ENCODE measurements at regions not wholly inside any gene's neighbourhood (a gene's known extent, or its start where the extent isn't known, plus 50 kb on each side); places are given as distances from the start of the nearest gene placed in this dataset.

GRCh38 chr12:130242506-130242905 is 80.2 kb downstream of the FZD10 start:
- DNase-seq = no peak
- 65 to 75% methylated on average over 7 of the region's 7 CpGs for WGBS, 2 donors

GRCh38 chr12:130245251-130245650 is 83.0 kb downstream of the FZD10 start:
- intact Hi-C loops (cut with DNase I) = no loop called here
- TF ChIP-seq CTCF (IDR thresholded peaks at IDR 0.05) = no peak
- no peak for TF ChIP-seq POLR2A (IDR thresholded peaks at IDR 0.05)
- ATAC-seq (no peak), DNase-seq (no peak)
- no peaks in the 10 kb centered on the region for H3K27me3 ChIP-seq
- 64 to 69% methylated on average over 6 of the region's 6 CpGs for WGBS, 2 donors
- no peaks in the 10 kb centered on the region for H3K36me3 ChIP-seq (replicated peaks in 1 of 2; ENCODE audit: insufficient read depth in 1 of 2, low read depth in 2 of 2)
- H3K4me3 ChIP-seq = no peak overlapping the region
- no peaks in the 10 kb centered on the region for H3K4me1 ChIP-seq
- no peak overlapping the region for H3K27ac ChIP-seq
- no peaks in the 10 kb centered on the region for H3K9me3 ChIP-seq

More at GRCh38 chr12:130242506-130242905, 80.2 kb downstream of the FZD10 start:
- intact Hi-C loops (cut with DNase I) = no loop called here
- TF ChIP-seq CTCF (IDR thresholded peaks at IDR 0.05) (no peak), POLR2A (IDR thresholded peaks at IDR 0.05) (no peak)
- no peaks in the 10 kb centered on the region for H3K9me3 ChIP-seq
- no peaks in the 10 kb centered on the region for H3K36me3 ChIP-seq (replicated peaks in 1 of 2; ENCODE audit: insufficient read depth in 1 of 2, low read depth in 2 of 2)
- H3K4me1 ChIP-seq = no peaks in the 10 kb centered on the region
- H3K27ac ChIP-seq = no peak overlapping the region
- H3K27me3 ChIP-seq = no peaks in the 10 kb centered on the region
- no peak for ATAC-seq
- H3K4me3 ChIP-seq = no peak overlapping the region

GRCh38 chr12:130246560-130246959 is 84.3 kb downstream of the FZD10 start:
- ATAC-seq (no peak), DNase-seq (no peak)
- no peak overlapping the region for H3K4me3 ChIP-seq
- no peak overlapping the region for H3K27ac ChIP-seq
- intact Hi-C loops (cut with DNase I) = no loop called here
- H3K27me3 ChIP-seq = no peaks in the 10 kb centered on the region
- no peak for TF ChIP-seq CTCF (IDR thresholded peaks at IDR 0.05)
- no peaks in the 10 kb centered on the region for H3K9me3 ChIP-seq
- no peaks in the 10 kb centered on the region for H3K36me3 ChIP-seq (replicated peaks in 1 of 2; ENCODE audit: insufficient read depth in 1 of 2, low read depth in 2 of 2)
- H3K4me1 ChIP-seq = no peaks in the 10 kb centered on the region
- WGBS, 2 donors = 46 to 56% methylated on average over 6 of the region's 6 CpGs

GRCh38 chr12:130247634-130248237 is 85.5 kb downstream of the FZD10 start:
- TF ChIP-seq POLR2A (IDR thresholded peaks at IDR 0.05) = no peak
- no peak for TF ChIP-seq CTCF (IDR thresholded peaks at IDR 0.05)
- 52 to 55% methylated on average over 4 of the region's 4 CpGs for WGBS, 2 donors

GRCh38 chr12:130249376-130249775 is 87.1 kb downstream of the FZD10 start:
- TF ChIP-seq CTCF (IDR thresholded peaks at IDR 0.05) (no peak), POLR2A (IDR thresholded peaks at IDR 0.05) (no peak)
- Histone ChIP-seq H3K27ac (no peak overlapping the region), H3K27me3 (no peaks in the 10 kb centered on the region), H3K9me3 (no peaks in the 10 kb centered on the region), H3K4me3 (no peak overlapping the region), H3K36me3 (replicated peaks in 1 of 2; ENCODE audit: insufficient read depth in 1 of 2, low read depth in 2 of 2) (no peaks in the 10 kb centered on the region), H3K4me1 (no peaks in the 10 kb centered on the region)
- DNase-seq = no peak
- intact Hi-C loops (cut with DNase I) = no loop called here
- WGBS, 2 donors = 52 to 73% methylated on average over 6 of the region's 6 CpGs
- no peak for ATAC-seq

More at GRCh38 chr12:130247634-130248237, 85.5 kb downstream of the FZD10 start:
- Histone ChIP-seq H3K4me3 (no peak overlapping the region), H3K36me3 (replicated peaks in 1 of 2; ENCODE audit: insufficient read depth in 1 of 2, low read depth in 2 of 2) (no peaks in the 10 kb centered on the region), H3K27me3 (no peaks in the 10 kb centered on the region), H3K9me3 (no peaks in the 10 kb centered on the region), H3K27ac (no peak overlapping the region), H3K4me1 (no peaks in the 10 kb centered on the region)
- no peak for DNase-seq
- intact Hi-C loops (cut with DNase I) = no loop called here
- ATAC-seq = no peak
